Smooth muscle cell (in vitro differentiated cells): ENCODE measurements at regions not wholly inside any gene's neighbourhood (a gene's known extent, or its start where the extent isn't known, plus 50 kb on each side); places are given as distances from the start of the nearest gene placed in this dataset.
"Not testable (repeated sequence)": the region's sequence is repeated elsewhere in the genome, so short reads cannot be mapped to it uniquely, and the experiment has no call there.

Experiments used
- DNase-seq: peaks from one replicate; lab custom pipeline; 2025; ENCODE audit not compliant: unreplicated experiment; lab: John Stamatoyannopoulos, UW
- H2AFZ ChIP-seq: fragments of 200-600 bp; sonication (generic); 2 replicates; pipeline ENCODE4 v1.6.0; 2016; ENCODE audit warnings: antibody characterized with exemption, low read depth, mild to moderate bottlenecking
- H3F3A ChIP-seq: fragments of 200-600 bp; sonication (generic); 2 replicates; pipeline ENCODE4 v1.6.0; 2017; ENCODE audit warnings: antibody characterized with exemption, low read depth
- H3K27ac ChIP-seq: fragments of 200-600 bp; sonication (generic); 2 replicates; pipeline ENCODE4 v1.5.1; 2016; ENCODE audit warnings: low read depth, mild to moderate bottlenecking
- H3K27me3 ChIP-seq: fragments of 200-600 bp; sonication (generic); 2 replicates; pipeline ENCODE4 v1.6.1; 2016; ENCODE audit warnings: low read depth, mild to moderate bottlenecking
- H3K36me3 ChIP-seq: fragments of 200-600 bp; sonication (generic); 2 replicates; pipeline ENCODE4 v1.5.1; 2016; ENCODE audit warnings: low read depth
- H3K4me1 ChIP-seq: fragments of 200-600 bp; sonication (generic); 2 replicates; pipeline ENCODE4 v1.5.1; 2016; ENCODE audit warnings: low read depth
- H3K4me2 ChIP-seq: fragments of 200-600 bp; sonication (generic); 2 replicates; pipeline ENCODE4 v1.6.0; 2016; ENCODE audit warnings: mild to moderate bottlenecking
- H3K4me3 ChIP-seq: fragments of 200-600 bp; sonication (generic); 2 replicates; pipeline ENCODE4 v1.5.1; 2016; ENCODE audit warnings: mild to moderate bottlenecking
- H3K79me2 ChIP-seq: fragments of 200-600 bp; sonication (generic); 2 replicates; pipeline ENCODE4 v1.6.0; 2016; ENCODE audit warnings: low read depth, mild to moderate bottlenecking
- H3K9ac ChIP-seq: fragments of 200-600 bp; sonication (generic); 2 replicates; pipeline ENCODE4 v1.6.0; 2016; ENCODE audit warnings: low read depth
- H3K9me3 ChIP-seq: fragments of 200-600 bp; sonication (generic); replicated peaks from 2 replicates; pipeline ENCODE4 v1.5.1; 2016; ENCODE audit warnings: low read depth
- H4K20me1 ChIP-seq: fragments of 200-600 bp; sonication (generic); 2 replicates; pipeline ENCODE4 v1.6.0; 2016; ENCODE audit warnings: low read depth
- CTCF ChIP-seq: fragments of 200-600 bp; sonication (generic); IDR thresholded peaks from 2 replicates; pipeline ENCODE4 v1.5.1; 2017; ENCODE audit warnings: borderline replicate concordance, mild to moderate bottlenecking, antibody characterized with exemption; ENCODE audit not compliant: insufficient read depth, poor library complexity, severe bottlenecking
- WGBS: methylation state at CpG from one replicate; pipeline ENCODE4 v1.1.7; 2016; ENCODE audit warnings: low lambda C conversion rate; 5-methylcytosine and 5-hydroxymethylcytosine counted together

DNA sequence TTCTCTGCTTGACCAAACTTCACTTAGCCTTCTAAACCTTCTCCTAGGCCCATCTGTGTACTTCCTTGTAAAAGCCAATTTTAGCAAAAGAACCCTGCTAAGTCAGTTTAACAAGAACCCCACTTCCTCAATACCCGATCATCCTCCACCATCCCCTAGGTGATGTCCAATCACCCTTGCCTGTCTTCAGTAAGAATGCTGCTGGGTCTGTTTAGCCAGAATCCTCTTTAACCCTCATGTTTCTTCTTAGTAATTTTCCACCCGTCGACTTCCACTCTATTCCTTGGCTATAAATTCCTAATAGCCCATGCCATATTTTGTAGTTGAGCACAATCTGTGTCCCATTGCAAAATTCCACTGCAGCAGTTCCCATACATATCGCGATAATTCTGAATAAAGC lies 780.0 kb upstream of the RAB6C start:
- Histone ChIP-seq H3K4me3 (no peak overlapping the region), H3K9ac (no peak overlapping the region), H4K20me1 (no peaks in the 10 kb centered on the region), H3F3A (no peaks in the 10 kb centered on the region), H3K9me3 (no peaks in the 10 kb centered on the region), H2AFZ (no peak overlapping the region), H3K4me1 (no peaks in the 10 kb centered on the region), H3K36me3 (no peaks in the 10 kb centered on the region), H3K79me2 (no peaks in the 10 kb centered on the region), H3K27me3 (no peaks in the 10 kb centered on the region), H3K27ac (no peak overlapping the region), H3K4me2 (no peak overlapping the region)
- DNase-seq: no peak
- WGBS: 70% methylated on average over 5 of the region's 5 CpGs
- no peak for TF ChIP-seq CTCF

- no peak overlapping the region for H3K27ac ChIP-seq
- no peaks in the 10 kb centered on the region for H3K36me3 ChIP-seq
- H4K20me1 ChIP-seq: no peaks in the 10 kb centered on the region
- DNase-seq: no peak
- no peak for TF ChIP-seq CTCF
- no peaks in the 10 kb centered on the region for H3K27me3 ChIP-seq
- H3K4me3 ChIP-seq: no peak overlapping the region
- WGBS: 86% methylated on average over 2 of the region's 2 CpGs
- no peak overlapping the region for H3K9ac ChIP-seq
- no peaks in the 10 kb centered on the region for H3K79me2 ChIP-seq
- no peaks in the 10 kb centered on the region for H3F3A ChIP-seq
- no peaks in the 10 kb centered on the region for H3K4me1 ChIP-seq
- H2AFZ ChIP-seq: no peak overlapping the region
- no peak overlapping the region for H3K4me2 ChIP-seq
- no peaks in the 10 kb centered on the region for H3K9me3 ChIP-seq
These were observed 777.8 kb upstream of the RAB6C start for GRCh38 chr2:129201696-129202095.

DNA sequence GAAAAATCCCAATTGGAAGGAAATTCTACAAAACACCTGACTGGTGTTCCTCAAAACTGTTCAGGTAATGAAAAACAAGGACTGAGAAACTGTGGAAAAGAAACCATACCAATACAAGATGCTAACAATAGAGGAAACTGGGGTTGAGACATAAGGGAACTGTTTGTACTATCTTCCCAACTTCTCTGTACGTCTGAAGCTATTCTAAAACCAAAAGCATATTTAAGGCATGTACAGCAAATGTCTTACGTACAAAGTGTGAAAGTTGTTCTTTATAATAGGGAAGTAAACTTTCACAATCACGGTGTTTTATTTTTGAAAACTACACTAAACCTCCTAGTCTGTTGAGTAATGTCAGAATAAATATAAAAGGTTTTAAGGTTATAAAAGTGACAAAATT lies 776.1 kb upstream of the RAB6C start:
- no peak overlapping the region for H3K27ac ChIP-seq
- H4K20me1 ChIP-seq: no peaks in the 10 kb centered on the region
- H3K79me2 ChIP-seq: no peaks in the 10 kb centered on the region
- no peaks in the 10 kb centered on the region for H3K27me3 ChIP-seq
- no peaks in the 10 kb centered on the region for H3F3A ChIP-seq
- H3K4me2 ChIP-seq: no peak overlapping the region
- no peaks in the 10 kb centered on the region for H3K36me3 ChIP-seq
- no peak for TF ChIP-seq CTCF
- peak overlapping the region; percentile 7 for H2AFZ ChIP-seq
- 80% methylated on average over 3 of the region's 3 CpGs for WGBS
- no peaks in the 10 kb centered on the region for H3K9me3 ChIP-seq
- no peak overlapping the region for H3K9ac ChIP-seq
- no peak overlapping the region for H3K4me3 ChIP-seq
- H3K4me1 ChIP-seq: no peaks in the 10 kb centered on the region
- DNase-seq: no peak

DNA sequence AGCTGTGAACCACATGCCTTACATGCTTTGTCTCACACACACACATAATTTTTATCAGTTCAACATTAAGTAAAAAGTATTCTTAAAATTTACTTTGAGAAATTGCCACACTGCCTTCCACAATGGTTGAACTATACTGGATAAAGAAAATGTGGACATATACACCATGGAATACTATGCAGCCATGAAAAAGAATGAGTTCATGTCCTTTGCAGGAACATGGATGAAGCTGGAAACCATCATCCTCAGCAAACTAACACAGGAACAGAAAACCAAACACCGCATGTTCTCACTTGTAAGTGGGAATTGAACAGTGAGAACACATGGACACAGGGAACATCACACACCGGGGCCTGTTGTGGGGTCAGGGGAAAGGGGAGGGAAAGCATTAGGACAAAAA lies 774.9 kb upstream of the RAB6C start:
- H3K9ac ChIP-seq, H3K36me3 ChIP-seq, H3K4me1 ChIP-seq, H2AFZ ChIP-seq, H3K27me3 ChIP-seq, H3K4me3 ChIP-seq, DNase-seq, H3K79me2 ChIP-seq, H3K9me3 ChIP-seq, H3K27ac ChIP-seq, H3K4me2 ChIP-seq, H3F3A ChIP-seq, H4K20me1 ChIP-seq: not testable (repeated sequence)
- WGBS: 100% methylated on average over 2 of the region's 2 CpGs
